CD4-positive, CD25-positive, alpha-beta regulatory T cell (primary cell): ENCODE measurements at regions not wholly inside any gene's neighbourhood (a gene's known extent, or its start where the extent isn't known, plus 50 kb on each side); places are given as distances from the start of the nearest gene placed in this dataset.
A peak's percentile ranks its signal among the peaks of the same experiment; 100 is the strongest.

Source experiments
- ATAC-seq, 2 donors: fragments of 150-1000 bp; cut with Tn5 transposase; one replicate each; pipeline ENCODE4 v1.10.0; 2021; ENCODE audit warnings: low read depth in 2 of 2, moderate number of reproducible peaks in 2 of 2, moderate library complexity in 1 of 2
- DNase-seq, 3 donors: peaks; one replicate each; pipeline versions ENCODE4 v3.0.0 to v3.0.0-alpha.2; 2012 to 2022; ENCODE audit warnings: mixed read lengths in 1 of 3
- H3K27ac ChIP-seq: one replicate; pipeline ENCODE4 v1.7.0; 2013; ENCODE audit warnings: mild to moderate bottlenecking, low read length; ENCODE audit not compliant: insufficient read depth, poor library complexity, severe bottlenecking
- H3K27me3 ChIP-seq: one replicate; pipeline ENCODE4 v1.7.0; 2013; ENCODE audit warnings: low read length; ENCODE audit not compliant: control insufficient read depth, insufficient read depth
- H3K36me3 ChIP-seq: one replicate; pipeline ENCODE4 v1.7.0; 2013; ENCODE audit warnings: mild to moderate bottlenecking, low read length, moderate library complexity; ENCODE audit not compliant: control insufficient read depth, insufficient read depth
- H3K4me1 ChIP-seq: 2 replicates; pipeline ENCODE4 v1.7.0; 2013; ENCODE audit warnings: mild to moderate bottlenecking, low read length; ENCODE audit not compliant: insufficient read depth, control insufficient read depth, poor library complexity, severe bottlenecking
- H3K4me3 ChIP-seq: one replicate; pipeline ENCODE4 v1.7.0; 2013; ENCODE audit warnings: low read depth, mild to moderate bottlenecking, low read length, moderate library complexity
- H3K9me3 ChIP-seq, 2 experiments: 1 replicate in 1 of 2; 2 replicates in 1 of 2; pipeline ENCODE4 v1.7.0; 2013; ENCODE audit warnings: low read length in 2 of 2, mild to moderate bottlenecking in 1 of 2, moderate library complexity in 1 of 2; ENCODE audit not compliant: control insufficient read depth in 2 of 2
- H3K27ac Mint-ChIP-seq, 3 donors: one replicate each; pipeline ENCODE4 v1.8.0; 2020 to 2022; ENCODE audit warnings: mild to moderate bottlenecking in 3 of 3, mixed read lengths in 3 of 3, moderate library complexity in 2 of 3
- H3K27me3 Mint-ChIP-seq: one replicate; pipeline ENCODE4 v1.8.0; 2022; ENCODE audit warnings: mild to moderate bottlenecking, mixed read lengths
- H3K36me3 Mint-ChIP-seq: one replicate; pipeline ENCODE4 v1.8.0; 2020; ENCODE audit warnings: mixed read lengths
- H3K4me1 Mint-ChIP-seq, 4 donors: one replicate each; pipeline ENCODE4 v1.8.0; 2020 to 2022; ENCODE audit warnings: mixed read lengths in 4 of 4, mild to moderate bottlenecking in 1 of 4
- H3K4me3 Mint-ChIP-seq, 4 donors: one replicate each; pipeline ENCODE4 v1.8.0; 2020 to 2022; ENCODE audit warnings: mild to moderate bottlenecking in 4 of 4, mixed read lengths in 4 of 4, moderate library complexity in 3 of 4
- H3K9me3 Mint-ChIP-seq, 7 donors: one replicate each; pipeline ENCODE4 v1.8.0; 2020 to 2022; ENCODE audit warnings: mixed read lengths in 7 of 7, mild to moderate bottlenecking in 3 of 7, moderate library complexity in 2 of 7

- no peaks in the 10 kb centered on the region for H3K9me3 ChIP-seq
- Mint-ChIP-seq H3K9me3 (peaks cover 0 to 2% (median 0%) of the 10 kb centered on the region in 7 donors), H3K4me3 (no peak overlapping the region), H3K36me3 (no peaks in the 10 kb centered on the region), H3K4me1 (no peaks in the 10 kb centered on the region), H3K27me3 (no peaks in the 10 kb centered on the region), H3K27ac (no peak overlapping the region)
- H3K4me1 ChIP-seq: no peaks in the 10 kb centered on the region
- H3K27me3 ChIP-seq: no peaks in the 10 kb centered on the region
- ATAC-seq (no peak), DNase-seq (no peak)
- H3K27ac ChIP-seq: no peak overlapping the region
- no peak overlapping the region for H3K4me3 ChIP-seq
- no peaks in the 10 kb centered on the region for H3K36me3 ChIP-seq
These were observed 174.8 kb upstream of the TLL1 start for GRCh38 chr4:165698272-165698671.

- H3K4me3 Mint-ChIP-seq: no peak overlapping the region
- no peak overlapping the region for H3K27ac Mint-ChIP-seq
- no peaks in the 10 kb centered on the region for H3K27me3 Mint-ChIP-seq
- Histone ChIP-seq H3K4me3 (no peak overlapping the region), H3K9me3 (no peaks in the 10 kb centered on the region), H3K36me3 (no peaks in the 10 kb centered on the region), H3K27ac (no peak overlapping the region), H3K27me3 (no peaks in the 10 kb centered on the region), H3K4me1 (no peaks in the 10 kb centered on the region)
- DNase-seq: no peak
- H3K4me1 Mint-ChIP-seq: no peaks in the 10 kb centered on the region
- H3K36me3 Mint-ChIP-seq: no peaks in the 10 kb centered on the region
- no peak for ATAC-seq
- H3K9me3 Mint-ChIP-seq: peaks cover 0 to 2% (median 0%) of the 10 kb centered on the region in 7 donors
These were observed 174.0 kb upstream of the TLL1 start for GRCh38 chr4:165699055-165699454.

GRCh38 chr4:165700855-165701254 lies 172.2 kb upstream of the TLL1 start:
- Histone ChIP-seq H3K27me3 (no peaks in the 10 kb centered on the region), H3K4me1 (no peaks in the 10 kb centered on the region), H3K4me3 (no peak overlapping the region), H3K9me3 (no peaks in the 10 kb centered on the region), H3K27ac (no peak overlapping the region), H3K36me3 (no peaks in the 10 kb centered on the region)
- ATAC-seq (no peak), DNase-seq (peak in 1 of 3 donors; percentile 1)
- H3K4me3 Mint-ChIP-seq: no peak overlapping the region
- no peak overlapping the region for H3K27ac Mint-ChIP-seq
- H3K27me3 Mint-ChIP-seq: no peaks in the 10 kb centered on the region
- H3K4me1 Mint-ChIP-seq: no peaks in the 10 kb centered on the region
- peaks cover 0 to 5% (median 0%) of the 10 kb centered on the region in 7 donors for H3K9me3 Mint-ChIP-seq
- H3K36me3 Mint-ChIP-seq: no peaks in the 10 kb centered on the region

- no peaks in the 10 kb centered on the region for H3K27me3 ChIP-seq
- H3K4me3 ChIP-seq: no peak overlapping the region
- DNase-seq (no peak), ATAC-seq (no peak)
- Mint-ChIP-seq H3K9me3 (peaks cover 0 to 4% (median 0%) of the 10 kb centered on the region in 7 donors), H3K36me3 (no peaks in the 10 kb centered on the region), H3K27ac (no peak overlapping the region), H3K27me3 (no peaks in the 10 kb centered on the region), H3K4me1 (no peaks in the 10 kb centered on the region), H3K4me3 (no peak overlapping the region)
- H3K36me3 ChIP-seq: no peaks in the 10 kb centered on the region
- peaks cover 0 to 2% of the 10 kb centered on the region in 2 experiments for H3K9me3 ChIP-seq
- H3K4me1 ChIP-seq: no peaks in the 10 kb centered on the region
- no peak overlapping the region for H3K27ac ChIP-seq
These were observed 165.9 kb upstream of the TLL1 start for GRCh38 chr4:165707128-165707527.

- Histone ChIP-seq H3K27me3 (no peaks in the 10 kb centered on the region), H3K27ac (no peak overlapping the region), H3K4me3 (no peak overlapping the region), H3K9me3 (peaks cover 0 to 2% of the 10 kb centered on the region in 2 experiments), H3K36me3 (no peaks in the 10 kb centered on the region), H3K4me1 (no peaks in the 10 kb centered on the region)
- DNase-seq (no peak), ATAC-seq (no peak)
- H3K27me3 Mint-ChIP-seq: no peaks in the 10 kb centered on the region
- H3K27ac Mint-ChIP-seq: no peak overlapping the region
- H3K4me1 Mint-ChIP-seq: no peaks in the 10 kb centered on the region
- H3K4me3 Mint-ChIP-seq: no peak overlapping the region
- no peaks in the 10 kb centered on the region for H3K36me3 Mint-ChIP-seq
- H3K9me3 Mint-ChIP-seq: peaks cover 0 to 4% (median 0%) of the 10 kb centered on the region in 7 donors
These were observed 163.5 kb upstream of the TLL1 start for GRCh38 chr4:165709516-165709915.

GRCh38 chr4:165709973-165710526 lies 163.0 kb upstream of the TLL1 start:
- H3K4me3 ChIP-seq: no peak overlapping the region
- H3K27ac ChIP-seq: no peak overlapping the region
- ATAC-seq (no peak), DNase-seq (no peak)
- peaks cover 0 to 2% of the 10 kb centered on the region in 2 experiments for H3K9me3 ChIP-seq
- H3K27me3 ChIP-seq: no peaks in the 10 kb centered on the region
- Mint-ChIP-seq H3K4me1 (no peaks in the 10 kb centered on the region), H3K27ac (no peak overlapping the region), H3K9me3 (peaks cover 0 to 4% (median 0%) of the 10 kb centered on the region in 7 donors), H3K4me3 (no peak overlapping the region), H3K27me3 (no peaks in the 10 kb centered on the region), H3K36me3 (no peaks in the 10 kb centered on the region)
- no peaks in the 10 kb centered on the region for H3K36me3 ChIP-seq
- H3K4me1 ChIP-seq: no peaks in the 10 kb centered on the region

GRCh38 chr4:165711436-165711835 lies 161.6 kb upstream of the TLL1 start:
- DNase-seq: no peak
- ATAC-seq: no peak
- H3K4me3 Mint-ChIP-seq: no peak overlapping the region
- no peaks in the 10 kb centered on the region for H3K36me3 Mint-ChIP-seq
- H3K27me3 Mint-ChIP-seq: no peaks in the 10 kb centered on the region
- H3K27ac ChIP-seq: no peak overlapping the region
- H3K27ac Mint-ChIP-seq: no peak overlapping the region
- no peaks in the 10 kb centered on the region for H3K36me3 ChIP-seq
- peaks cover 0 to 2% (median 0%) of the 10 kb centered on the region in 7 donors for H3K9me3 Mint-ChIP-seq
- H3K9me3 ChIP-seq: peaks cover 0 to 2% of the 10 kb centered on the region in 2 experiments
- no peaks in the 10 kb centered on the region for H3K4me1 Mint-ChIP-seq
- no peaks in the 10 kb centered on the region for H3K4me1 ChIP-seq
- no peaks in the 10 kb centered on the region for H3K27me3 ChIP-seq
- H3K4me3 ChIP-seq: no peak overlapping the region

GRCh38 chr4:165711912-165712311 lies 161.1 kb upstream of the TLL1 start:
- H3K4me1 Mint-ChIP-seq: no peaks in the 10 kb centered on the region
- peaks cover 0 to 2% (median 0%) of the 10 kb centered on the region in 7 donors for H3K9me3 Mint-ChIP-seq
- no peaks in the 10 kb centered on the region for H3K36me3 ChIP-seq
- no peaks in the 10 kb centered on the region for H3K4me1 ChIP-seq
- no peak overlapping the region for H3K4me3 ChIP-seq
- no peak overlapping the region for H3K27ac Mint-ChIP-seq
- H3K27me3 Mint-ChIP-seq: no peaks in the 10 kb centered on the region
- no peaks in the 10 kb centered on the region for H3K36me3 Mint-ChIP-seq
- no peak overlapping the region for H3K4me3 Mint-ChIP-seq
- no peaks in the 10 kb centered on the region for H3K27me3 ChIP-seq
- ATAC-seq (no peak), DNase-seq (no peak)
- H3K9me3 ChIP-seq: peaks cover 0 to 2% of the 10 kb centered on the region in 2 experiments
- H3K27ac ChIP-seq: no peak overlapping the region
